Immature natural killer cell (primary cell): ENCODE measurements at regions not wholly inside any gene's neighbourhood (a gene's known extent, or its start where the extent isn't known, plus 50 kb on each side); places are given as distances from the start of the nearest gene placed in this dataset.

ENCODE experiments used
- DNase-seq, 3 donors: peaks; one replicate each; pipeline ENCODE4 v3.0.0; 2022; ENCODE audit warnings: mixed read lengths in 1 of 3
- H3K27ac Mint-ChIP-seq, 6 donors: one replicate each; pipeline ENCODE4 v1.8.0; 2020; ENCODE audit warnings: mixed read lengths in 6 of 6, mild to moderate bottlenecking in 5 of 6, inconsistent platforms in 4 of 6, moderate library complexity in 3 of 6
- H3K27me3 Mint-ChIP-seq, 3 donors: one replicate each; pipeline ENCODE4 v1.8.0; 2020 to 2021; ENCODE audit warnings: low read depth in 3 of 3, mild to moderate bottlenecking in 3 of 3, mixed read lengths in 3 of 3, moderate library complexity in 3 of 3, inconsistent platforms in 1 of 3
- H3K36me3 Mint-ChIP-seq, 3 donors: one replicate each; pipeline ENCODE4 v1.8.0; 2020; ENCODE audit warnings: mixed read lengths in 3 of 3, inconsistent platforms in 2 of 3, mild to moderate bottlenecking in 2 of 3
- H3K4me1 Mint-ChIP-seq, 2 donors: one replicate each; pipeline ENCODE4 v1.8.0; 2020; ENCODE audit warnings: inconsistent platforms in 2 of 2, mild to moderate bottlenecking in 2 of 2, mixed read lengths in 2 of 2, moderate library complexity in 1 of 2
- H3K4me3 Mint-ChIP-seq, 5 donors: one replicate each; pipeline ENCODE4 v1.8.0; 2020; ENCODE audit warnings: mild to moderate bottlenecking in 5 of 5, mixed read lengths in 5 of 5, inconsistent platforms in 3 of 5, moderate library complexity in 3 of 5
- H3K9me3 Mint-ChIP-seq, 6 donors: one replicate each; pipeline ENCODE4 v1.8.0; 2020; ENCODE audit warnings: mild to moderate bottlenecking in 6 of 6, mixed read lengths in 6 of 6, inconsistent platforms in 4 of 6, moderate library complexity in 3 of 6

GRCh38 chr5:86403190-86403589, 214.6 kb upstream of the COX7C start:
- H3K27me3 Mint-ChIP-seq: no peaks in the 10 kb centered on the region

GRCh38 chr5:86404256-86404655, 213.5 kb upstream of the COX7C start:
- Mint-ChIP-seq H3K27ac (no peak overlapping the region), H3K36me3 (no peaks in the 10 kb centered on the region), H3K4me1 (no peaks in the 10 kb centered on the region), H3K4me3 (no peak overlapping the region), H3K27me3 (no peaks in the 10 kb centered on the region), H3K9me3 (peaks cover 0 to 14% (median 4%) of the 10 kb centered on the region in 6 donors)
- no peak for DNase-seq

More at GRCh38 chr5:86403190-86403589, 214.6 kb upstream of the COX7C start:
- DNase-seq: no peak
- H3K4me3 Mint-ChIP-seq: no peak overlapping the region
- H3K4me1 Mint-ChIP-seq: no peaks in the 10 kb centered on the region
- no peaks in the 10 kb centered on the region for H3K36me3 Mint-ChIP-seq
- no peak overlapping the region for H3K27ac Mint-ChIP-seq
- H3K9me3 Mint-ChIP-seq: peaks cover 0 to 15% (median 0%) of the 10 kb centered on the region in 6 donors

GRCh38 chr5:86407711-86408110, 210.0 kb upstream of the COX7C start:
- no peak for DNase-seq
- no peaks in the 10 kb centered on the region for H3K36me3 Mint-ChIP-seq

GRCh38 chr5:86411596-86411995, 206.1 kb upstream of the COX7C start:
- peaks cover 0 to 11% (median 3%) of the 10 kb centered on the region in 6 donors for H3K9me3 Mint-ChIP-seq
- H3K4me1 Mint-ChIP-seq: no peaks in the 10 kb centered on the region
- H3K4me3 Mint-ChIP-seq: no peak overlapping the region
- no peaks in the 10 kb centered on the region for H3K36me3 Mint-ChIP-seq
- H3K27me3 Mint-ChIP-seq: no peaks in the 10 kb centered on the region
- H3K27ac Mint-ChIP-seq: no peak overlapping the region
- no peak for DNase-seq

More at GRCh38 chr5:86407711-86408110, 210.0 kb upstream of the COX7C start:
- Mint-ChIP-seq H3K27me3 (no peaks in the 10 kb centered on the region), H3K27ac (no peak overlapping the region), H3K9me3 (peaks cover 0 to 11% (median 4%) of the 10 kb centered on the region in 6 donors), H3K4me1 (no peaks in the 10 kb centered on the region), H3K4me3 (no peak overlapping the region)

DNA sequence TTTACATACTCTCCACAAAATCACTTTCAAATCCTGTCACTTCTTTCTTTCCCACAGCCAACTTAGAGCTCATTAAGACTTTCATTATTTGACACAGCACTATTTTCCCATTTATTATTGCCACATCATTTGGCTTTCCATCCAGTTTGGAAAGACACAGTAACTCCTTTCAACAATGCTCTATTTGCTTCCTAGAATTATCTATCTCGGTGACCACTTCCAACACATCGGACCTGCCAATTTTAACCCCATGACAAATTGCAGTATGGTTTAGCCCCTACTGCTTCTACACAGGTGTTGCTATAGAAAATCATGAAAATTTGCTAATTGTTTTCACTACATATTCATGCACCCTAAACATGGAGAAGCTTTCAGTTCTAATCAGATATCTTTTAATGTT, 190.6 kb upstream of the COX7C start:
- peaks cover 0 to 4% (median 0%) of the 10 kb centered on the region in 3 donors for H3K36me3 Mint-ChIP-seq
- H3K27ac Mint-ChIP-seq: no peak overlapping the region
- no peak for DNase-seq
- peaks cover 0 to 6% (median 2%) of the 10 kb centered on the region in 6 donors for H3K9me3 Mint-ChIP-seq
- peaks cover 0 to 3% (median 2%) of the 10 kb centered on the region in 3 donors for H3K27me3 Mint-ChIP-seq
- H3K4me1 Mint-ChIP-seq: no peaks in the 10 kb centered on the region
- H3K4me3 Mint-ChIP-seq: no peak overlapping the region

GRCh38 chr5:86439593-86440110, 178.1 kb upstream of the COX7C start:
- no peaks in the 10 kb centered on the region for H3K27me3 Mint-ChIP-seq
- no peaks in the 10 kb centered on the region for H3K4me1 Mint-ChIP-seq
- H3K27ac Mint-ChIP-seq: no peak overlapping the region
- H3K36me3 Mint-ChIP-seq: no peaks in the 10 kb centered on the region
- peaks cover 0 to 7% (median 4%) of the 10 kb centered on the region in 6 donors for H3K9me3 Mint-ChIP-seq
- no peak overlapping the region for H3K4me3 Mint-ChIP-seq
- no peak for DNase-seq

- Mint-ChIP-seq H3K36me3 (no peaks in the 10 kb centered on the region), H3K4me1 (no peaks in the 10 kb centered on the region), H3K9me3 (peaks cover 0 to 8% (median 4%) of the 10 kb centered on the region in 6 donors), H3K27ac (no peak overlapping the region), H3K4me3 (no peak overlapping the region), H3K27me3 (no peaks in the 10 kb centered on the region)
- no peak for DNase-seq
These were observed 175.6 kb upstream of the COX7C start for GRCh38 chr5:86442036-86442745.

DNA sequence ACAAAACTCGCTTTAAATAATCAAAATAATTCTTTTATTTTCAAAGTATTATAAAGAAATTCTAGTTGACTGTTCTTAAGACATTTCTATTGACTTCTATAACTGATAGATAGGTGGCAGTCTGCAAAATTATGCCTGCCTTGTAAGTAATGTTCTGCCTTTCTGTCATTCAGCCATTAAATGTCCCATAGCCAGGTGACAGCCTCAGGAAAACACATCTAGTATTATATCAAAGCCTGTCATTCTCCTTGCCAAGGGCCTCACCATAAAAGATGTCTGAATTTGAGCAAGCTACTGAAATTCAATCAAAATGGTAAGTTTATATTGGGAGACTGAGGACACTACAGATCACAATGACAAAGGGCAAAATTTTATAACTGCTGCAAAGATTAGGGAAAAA, 170.4 kb upstream of the COX7C start:
- Mint-ChIP-seq H3K36me3 (no peaks in the 10 kb centered on the region), H3K9me3 (peaks cover 0 to 14% (median 2%) of the 10 kb centered on the region in 6 donors), H3K4me1 (no peaks in the 10 kb centered on the region), H3K4me3 (no peak overlapping the region), H3K27me3 (peaks cover 0 to 1% (median 0%) of the 10 kb centered on the region in 3 donors), H3K27ac (no peak overlapping the region)
- DNase-seq: no peak

DNA sequence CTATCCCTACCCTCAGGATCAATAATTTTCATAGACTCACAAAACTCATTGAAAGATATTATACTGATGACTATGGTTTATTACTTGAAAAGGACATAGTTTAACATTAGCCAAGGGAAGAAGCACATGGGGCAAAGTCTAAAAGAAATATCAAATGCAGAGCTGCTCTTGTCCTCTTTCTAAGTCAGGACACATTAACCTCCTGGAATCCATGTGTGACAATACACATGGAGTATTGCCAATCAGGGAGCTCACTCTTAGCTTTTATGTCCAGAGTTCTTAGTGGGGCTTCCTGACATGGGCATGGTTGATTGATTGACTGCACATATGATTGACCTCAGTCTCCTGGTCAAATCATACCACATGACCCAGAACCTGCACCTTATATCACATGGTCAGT, 165.5 kb upstream of the COX7C start:
- Mint-ChIP-seq H3K27me3 (peaks cover 0 to 1% (median 0%) of the 10 kb centered on the region in 3 donors), H3K9me3 (peaks cover 0 to 17% (median 2%) of the 10 kb centered on the region in 6 donors), H3K4me1 (no peaks in the 10 kb centered on the region), H3K27ac (no peak overlapping the region), H3K36me3 (no peaks in the 10 kb centered on the region), H3K4me3 (no peak overlapping the region)
- DNase-seq: no peak

GRCh38 chr5:86460519-86460918, 157.2 kb upstream of the COX7C start:
- Mint-ChIP-seq H3K36me3 (no peaks in the 10 kb centered on the region), H3K9me3 (peaks cover 13 to 52% (median 24%) of the 10 kb centered on the region in 6 donors), H3K27ac (no peak overlapping the region), H3K4me3 (no peak overlapping the region), H3K4me1 (no peaks in the 10 kb centered on the region), H3K27me3 (peaks cover 0 to 2% (median 0%) of the 10 kb centered on the region in 3 donors)
- no peak for DNase-seq

DNA sequence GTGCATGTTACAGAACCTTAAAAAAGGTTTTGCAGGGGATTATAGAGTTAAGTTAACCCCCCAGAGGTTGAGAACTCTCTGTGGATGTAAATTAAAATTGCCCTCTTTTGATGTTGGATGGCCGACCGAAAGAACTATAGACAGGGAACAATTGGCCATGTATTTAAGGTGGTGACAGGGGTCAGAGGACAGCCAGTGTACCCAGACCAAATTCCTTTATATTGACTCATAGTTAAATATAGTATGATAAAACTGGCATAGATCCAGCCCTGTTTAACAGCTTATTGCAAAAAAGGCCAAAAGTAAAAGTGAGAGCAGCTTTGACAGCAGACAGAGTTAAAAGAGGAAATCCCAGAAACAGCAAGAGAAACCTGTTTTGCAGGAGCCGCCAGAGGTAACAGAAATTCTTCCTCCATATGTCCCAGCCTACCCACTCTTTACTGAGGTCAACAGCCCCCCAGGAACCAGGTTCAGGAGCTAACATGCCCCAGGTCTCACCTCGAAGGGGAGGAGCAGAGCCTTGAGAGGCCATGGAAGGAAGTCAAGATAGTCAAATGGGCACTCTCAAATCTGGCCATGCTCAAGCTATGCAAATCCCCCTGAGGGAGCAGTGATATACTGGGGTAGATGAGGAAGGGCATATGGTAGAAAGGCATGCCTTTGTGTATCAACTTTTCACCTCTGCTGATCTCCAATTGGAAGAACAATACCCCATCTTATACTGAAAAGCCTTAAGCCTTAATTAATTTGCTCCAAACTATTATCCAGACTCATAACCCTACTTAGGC, 156.4 kb upstream of the COX7C start:
- no peaks in the 10 kb centered on the region for H3K4me1 Mint-ChIP-seq
- H3K9me3 Mint-ChIP-seq: peaks cover 16 to 57% (median 27%) of the 10 kb centered on the region in 6 donors
- H3K27me3 Mint-ChIP-seq: peaks cover 0 to 3% (median 2%) of the 10 kb centered on the region in 3 donors
- H3K4me3 Mint-ChIP-seq: no peak overlapping the region
- no peak for DNase-seq
- no peak overlapping the region for H3K27ac Mint-ChIP-seq
- no peaks in the 10 kb centered on the region for H3K36me3 Mint-ChIP-seq

DNA sequence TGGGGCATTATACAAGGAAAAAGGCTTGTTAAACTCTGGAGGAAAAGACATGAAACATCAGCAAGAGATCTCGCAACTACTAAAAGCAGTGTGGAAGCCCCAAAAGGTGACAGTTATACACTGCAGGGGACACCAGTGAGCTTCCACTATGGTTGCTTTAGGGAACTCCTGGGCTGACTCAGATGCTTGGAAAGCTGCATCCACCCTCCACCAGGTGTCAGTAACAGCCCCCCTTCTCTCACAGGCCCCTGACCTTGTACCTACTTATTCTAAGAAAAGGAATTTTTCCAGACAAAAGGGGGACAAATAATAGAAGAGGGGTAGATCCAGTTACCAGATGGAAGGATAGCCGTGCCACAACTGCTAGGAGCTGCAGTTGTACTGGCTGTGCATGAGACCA, 154.4 kb upstream of the COX7C start:
- H3K27ac Mint-ChIP-seq: no peak overlapping the region

DNA sequence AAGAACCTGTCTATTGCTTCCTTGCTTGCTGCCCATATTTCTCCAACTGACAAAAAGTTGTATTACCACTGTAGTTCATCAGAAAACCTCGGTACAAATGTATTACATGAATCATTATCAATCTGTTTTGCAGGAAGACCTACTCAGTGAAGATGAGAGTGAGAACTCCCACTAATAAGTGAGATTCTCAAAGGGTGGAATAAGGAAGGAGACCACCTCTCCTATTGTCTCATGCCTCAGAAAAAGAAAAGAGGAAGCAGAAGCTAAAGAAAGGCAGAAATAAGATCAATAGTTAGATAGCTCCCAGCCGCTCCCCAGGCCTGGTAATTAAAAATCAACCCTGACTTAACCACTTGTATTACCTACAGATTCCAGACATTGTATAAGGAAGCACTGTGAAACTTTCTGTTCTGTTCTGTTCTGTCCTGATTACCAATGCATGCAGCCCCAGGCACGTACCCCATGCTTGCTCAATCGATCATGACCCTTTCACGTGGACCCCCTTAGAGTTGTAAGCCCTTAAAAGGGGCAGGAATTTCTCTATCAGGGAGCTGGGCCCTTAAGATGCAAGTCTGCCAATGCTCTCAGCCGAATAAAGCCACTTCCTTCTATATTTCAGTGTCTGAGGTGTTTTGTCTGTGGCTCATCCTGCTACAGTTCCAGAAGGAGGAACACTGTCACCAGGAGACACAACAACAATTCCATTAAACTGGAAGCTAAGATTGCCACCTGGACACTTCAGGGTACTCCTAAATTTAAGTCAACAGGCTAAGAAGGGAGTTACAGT, 152.5 kb upstream of the COX7C start:
- Mint-ChIP-seq H3K27me3 (peaks cover 2 to 4% (median 2%) of the 10 kb centered on the region in 3 donors), H3K27ac (no peak overlapping the region), H3K9me3 (peaks cover 21 to 57% (median 28%) of the 10 kb centered on the region in 6 donors), H3K36me3 (peaks cover 0 to 3% (median 0%) of the 10 kb centered on the region in 3 donors), H3K4me3 (no peak overlapping the region), H3K4me1 (no peaks in the 10 kb centered on the region)
- DNase-seq: no peak

More for the DNA sequence above, 154.4 kb upstream of the COX7C start:
- Mint-ChIP-seq H3K9me3 (peaks cover 22 to 66% (median 29%) of the 10 kb centered on the region in 6 donors), H3K36me3 (peaks cover 0 to 3% (median 0%) of the 10 kb centered on the region in 3 donors), H3K27me3 (peaks cover 2 to 4% (median 2%) of the 10 kb centered on the region in 3 donors), H3K4me1 (no peaks in the 10 kb centered on the region), H3K4me3 (no peak overlapping the region)
- no peak for DNase-seq
